Activated CD4-positive, alpha-beta T cell treated with anti-CD3 and anti-CD28 coated beads for 36 hours (primary cell): ENCODE measurements at regions not wholly inside any gene's neighbourhood (a gene's known extent, or its start where the extent isn't known, plus 50 kb on each side); places are given as distances from the start of the nearest gene placed in this dataset.

Experiments
- ATAC-seq: fragments of 200-7000 bp; cut with Tn5 transposase; one replicate; pipeline ENCODE4 v1.10.0; 2021; ENCODE audit warnings: mild to moderate bottlenecking, moderate library complexity
- CTCF ChIA-PET: fragments of 350-600 bp; sonication (Branson Sonifier 250); formaldehyde crosslinking; loops from one replicate; lab custom pipeline; 2021; ENCODE audit warnings: antibody characterized with exemption; lab: Charles Lee
- POLR2A ChIA-PET: fragments of 350-600 bp; sonication (Branson Sonifier 250); formaldehyde crosslinking; loops from one replicate; lab custom pipeline; 2021; ENCODE audit warnings: antibody characterized with exemption, inconsistent platforms; lab: Charles Lee
- DNase-seq: peaks from one replicate; pipeline ENCODE4 v3.0.0-alpha.2; 2020
- H3K27ac Mint-ChIP-seq: one replicate; pipeline ENCODE4 v1.8.0; 2021; ENCODE audit warnings: mixed read lengths
- H3K27me3 Mint-ChIP-seq: one replicate; pipeline ENCODE4 v1.8.0; 2021; ENCODE audit warnings: mixed read lengths
- H3K36me3 Mint-ChIP-seq: one replicate; pipeline ENCODE4 v1.8.0; 2021; ENCODE audit warnings: low read depth, mixed read lengths
- H3K4me1 Mint-ChIP-seq: one replicate; pipeline ENCODE4 v1.8.0; 2021; ENCODE audit warnings: mixed read lengths
- H3K4me3 Mint-ChIP-seq: one replicate; pipeline ENCODE4 v1.8.0; 2021; ENCODE audit warnings: mild to moderate bottlenecking, moderate library complexity, mixed read lengths
- H3K9me3 Mint-ChIP-seq: one replicate; pipeline ENCODE4 v1.8.0; 2021; ENCODE audit warnings: low read depth, mixed read lengths
- intact Hi-C, 2 experiments: fragments of 100-400 bp; cut with DNase I in 1 of 2; cut with micrococcal nuclease in 1 of 2; formaldehyde crosslinking; loops; one replicate each; pipeline versions ENCODE4 v1.14.2 to v1.15.1; 2022 to 2024; cut with DNase I, micrococcal nuclease

GRCh38 chr5:125607018-125607417, 816.2 kb upstream of the GRAMD2B start:
- intact Hi-C loops, result no loop called here
- no peak for DNase-seq
- no peak overlapping the region for H3K4me3 Mint-ChIP-seq
- CTCF ChIA-PET, result no interaction called here
- H3K36me3 Mint-ChIP-seq, result no peaks in the 10 kb centered on the region
- ATAC-seq, result no peak
- no peak overlapping the region for H3K27ac Mint-ChIP-seq
- no peaks in the 10 kb centered on the region for H3K9me3 Mint-ChIP-seq
- H3K4me1 Mint-ChIP-seq, result no peaks in the 10 kb centered on the region
- no peaks in the 10 kb centered on the region for H3K27me3 Mint-ChIP-seq
- POLR2A ChIA-PET, result no interaction called here

GRCh38 chr5:125609011-125609410, 814.2 kb upstream of the GRAMD2B start:
- Mint-ChIP-seq H3K4me1 (no peaks in the 10 kb centered on the region), H3K36me3 (no peaks in the 10 kb centered on the region), H3K9me3 (no peaks in the 10 kb centered on the region), H3K27me3 (no peaks in the 10 kb centered on the region), H3K27ac (no peak overlapping the region), H3K4me3 (no peak overlapping the region)
- ATAC-seq (no peak), DNase-seq (no peak)
- intact Hi-C loops, result no loop called here
- CTCF ChIA-PET, result no interaction called here
- POLR2A ChIA-PET, result no interaction called here

- Mint-ChIP-seq H3K9me3 (no peaks in the 10 kb centered on the region), H3K27me3 (no peaks in the 10 kb centered on the region), H3K4me1 (no peaks in the 10 kb centered on the region), H3K27ac (no peak overlapping the region), H3K36me3 (no peaks in the 10 kb centered on the region), H3K4me3 (no peak overlapping the region)
- ATAC-seq (no peak), DNase-seq (no peak)
- ChIA-PET CTCF (no interaction called here), POLR2A (no interaction called here)
- intact Hi-C loops, result no loop called here
Measured at GRCh38 chr5:125610892-125611291, 812.3 kb upstream of the GRAMD2B start.

GRCh38 chr5:125611541-125611940, 811.7 kb upstream of the GRAMD2B start:
- ATAC-seq, result no peak
- intact Hi-C loops, result no loop called here
- no peaks in the 10 kb centered on the region for H3K27me3 Mint-ChIP-seq
- no peak for DNase-seq
- no peak overlapping the region for H3K4me3 Mint-ChIP-seq
- no peak overlapping the region for H3K27ac Mint-ChIP-seq
- ChIA-PET CTCF (no interaction called here), POLR2A (no interaction called here)
- H3K36me3 Mint-ChIP-seq, result no peaks in the 10 kb centered on the region
- no peaks in the 10 kb centered on the region for H3K9me3 Mint-ChIP-seq
- H3K4me1 Mint-ChIP-seq, result no peaks in the 10 kb centered on the region

- Mint-ChIP-seq H3K4me3 (no peak overlapping the region), H3K9me3 (no peaks in the 10 kb centered on the region), H3K27ac (no peak overlapping the region), H3K36me3 (no peaks in the 10 kb centered on the region), H3K27me3 (no peaks in the 10 kb centered on the region), H3K4me1 (no peaks in the 10 kb centered on the region)
- intact Hi-C loops, result no loop called here
- ATAC-seq (no peak), DNase-seq (peak; percentile 7)
- ChIA-PET POLR2A (no interaction called here), CTCF (interaction anchor here (0.6 kb wide), 1 partner anchor 12 kb away, joined by 4 read pairs; no protein-coding TSS in a partner anchor)
Measured at GRCh38 chr5:125612181-125612721, 811.0 kb upstream of the GRAMD2B start.

GRCh38 chr5:125612776-125613175, 810.4 kb upstream of the GRAMD2B start:
- ChIA-PET POLR2A (no interaction called here), CTCF (interaction anchor here (0.6 kb wide), 1 partner anchor 13 kb away, joined by 4 read pairs; no protein-coding TSS in a partner anchor)
- Mint-ChIP-seq H3K36me3 (no peaks in the 10 kb centered on the region), H3K4me1 (no peaks in the 10 kb centered on the region), H3K27me3 (no peaks in the 10 kb centered on the region), H3K4me3 (no peak overlapping the region), H3K9me3 (no peaks in the 10 kb centered on the region), H3K27ac (no peak overlapping the region)
- intact Hi-C loops, result no loop called here
- ATAC-seq, result no peak
- no peak for DNase-seq

- ChIA-PET POLR2A (no interaction called here), CTCF (no interaction called here)
- Mint-ChIP-seq H3K4me3 (no peak overlapping the region), H3K9me3 (no peaks in the 10 kb centered on the region), H3K27ac (no peak overlapping the region), H3K4me1 (no peaks in the 10 kb centered on the region), H3K36me3 (no peaks in the 10 kb centered on the region), H3K27me3 (no peaks in the 10 kb centered on the region)
- DNase-seq, result no peak
- ATAC-seq, result no peak
- intact Hi-C loops, result no loop called here
Measured at GRCh38 chr5:125630237-125630636, 793.0 kb upstream of the GRAMD2B start.

GRCh38 chr5:125633523-125633922, 789.7 kb upstream of the GRAMD2B start:
- intact Hi-C loops, result no loop called here
- no peaks in the 10 kb centered on the region for H3K4me1 Mint-ChIP-seq

GRCh38 chr5:125634216-125634835, 788.9 kb upstream of the GRAMD2B start:
- no peak overlapping the region for H3K27ac Mint-ChIP-seq
- H3K4me3 Mint-ChIP-seq, result no peak overlapping the region

More at GRCh38 chr5:125633523-125633922, 789.7 kb upstream of the GRAMD2B start:
- Mint-ChIP-seq H3K27ac (no peak overlapping the region), H3K27me3 (no peaks in the 10 kb centered on the region), H3K9me3 (no peaks in the 10 kb centered on the region), H3K4me3 (no peak overlapping the region), H3K36me3 (no peaks in the 10 kb centered on the region)
- DNase-seq, result no peak
- ChIA-PET CTCF (no interaction called here), POLR2A (no interaction called here)
- no peak for ATAC-seq

GRCh38 chr5:125639858-125640257, 783.4 kb upstream of the GRAMD2B start:
- ATAC-seq (no peak), DNase-seq (no peak)
- no peak overlapping the region for H3K4me3 Mint-ChIP-seq
- no peaks in the 10 kb centered on the region for H3K36me3 Mint-ChIP-seq
- POLR2A ChIA-PET, result no interaction called here
- CTCF ChIA-PET, result interaction anchor here (0.6 kb wide), 1 partner anchor 317 kb away, joined by 3 read pairs; no protein-coding TSS in a partner anchor
- intact Hi-C loops, result no loop called here
- H3K9me3 Mint-ChIP-seq, result peaks cover 10% of the 10 kb centered on the region
- H3K27ac Mint-ChIP-seq, result no peak overlapping the region
- H3K27me3 Mint-ChIP-seq, result no peaks in the 10 kb centered on the region
- no peaks in the 10 kb centered on the region for H3K4me1 Mint-ChIP-seq

More at GRCh38 chr5:125634216-125634835, 788.9 kb upstream of the GRAMD2B start:
- no peaks in the 10 kb centered on the region for H3K27me3 Mint-ChIP-seq
- intact Hi-C loops, result no loop called here
- no peaks in the 10 kb centered on the region for H3K4me1 Mint-ChIP-seq
- no peaks in the 10 kb centered on the region for H3K36me3 Mint-ChIP-seq
- POLR2A ChIA-PET, result no interaction called here
- ATAC-seq (no peak), DNase-seq (no peak)
- CTCF ChIA-PET, result no interaction called here
- H3K9me3 Mint-ChIP-seq, result no peaks in the 10 kb centered on the region

GRCh38 chr5:125652761-125653160, 770.4 kb upstream of the GRAMD2B start:
- Mint-ChIP-seq H3K27me3 (no peaks in the 10 kb centered on the region), H3K4me3 (no peak overlapping the region), H3K9me3 (peaks cover 5% of the 10 kb centered on the region), H3K36me3 (no peaks in the 10 kb centered on the region), H3K27ac (no peak overlapping the region), H3K4me1 (no peaks in the 10 kb centered on the region)
- DNase-seq (no peak), ATAC-seq (no peak)
- CTCF ChIA-PET, result no interaction called here
- intact Hi-C loops, result no loop called here
- POLR2A ChIA-PET, result no interaction called here

GRCh38 chr5:125654392-125654791, 768.8 kb upstream of the GRAMD2B start:
- Mint-ChIP-seq H3K36me3 (no peaks in the 10 kb centered on the region), H3K27ac (no peak overlapping the region), H3K27me3 (no peaks in the 10 kb centered on the region), H3K4me1 (no peaks in the 10 kb centered on the region), H3K4me3 (no peak overlapping the region), H3K9me3 (peaks cover 5% of the 10 kb centered on the region)
- CTCF ChIA-PET, result no interaction called here
- POLR2A ChIA-PET, result no interaction called here
- ATAC-seq (no peak), DNase-seq (no peak)
- intact Hi-C loops, result no loop called here
